Esophagus squamous epithelium (tissue), 4 donors: ENCODE measurements at regions not wholly inside any gene's neighbourhood (a gene's known extent, or its start where the extent isn't known, plus 50 kb on each side); places are given as distances from the start of the nearest gene placed in this dataset.

ENCODE experiments used
- POLR2A ChIP-seq, 4 donors: fragments of 450-650 bp; IDR thresholded peaks; one replicate each; pipeline ENCODE4 v1.6.1; 2017; ENCODE audit warnings: antibody characterized with exemption in 4 of 4, mild to moderate bottlenecking in 4 of 4, moderate library complexity in 3 of 4
- TF ChIP-seq, protein P1 (sequence below), 6 experiments: fragments of 450-650 bp in 4 of 6; fragments of 200-600 bp in 2 of 6; sonication (generic) in 2 of 6; IDR thresholded peaks; one replicate each; pipeline ENCODE4 v1.5.1; 2016 to 2019; ENCODE audit warnings: antibody characterized with exemption in 6 of 6, mild to moderate bottlenecking in 4 of 6, moderate library complexity in 4 of 6

DNA sequence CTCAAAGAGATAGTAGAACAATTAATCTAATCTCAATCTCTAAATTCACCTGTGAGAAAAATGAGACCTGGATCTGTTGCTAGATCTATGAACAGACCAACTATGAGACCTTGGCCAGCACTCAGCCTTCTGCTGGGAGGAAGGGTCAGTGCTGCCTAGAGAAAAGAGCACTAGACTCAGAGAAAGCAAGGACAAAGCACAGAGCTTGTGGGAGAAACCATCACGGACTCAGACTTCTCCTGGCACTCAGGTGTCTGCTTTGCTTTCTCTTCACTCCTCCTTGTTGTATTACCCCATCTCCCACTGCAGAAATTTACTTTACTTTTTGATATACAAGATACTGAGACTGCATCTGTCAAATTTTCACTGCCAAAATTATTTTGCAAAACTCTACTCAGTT lies 890.0 kb upstream of the NUDT12 start:
- TF ChIP-seq, protein P1, sequence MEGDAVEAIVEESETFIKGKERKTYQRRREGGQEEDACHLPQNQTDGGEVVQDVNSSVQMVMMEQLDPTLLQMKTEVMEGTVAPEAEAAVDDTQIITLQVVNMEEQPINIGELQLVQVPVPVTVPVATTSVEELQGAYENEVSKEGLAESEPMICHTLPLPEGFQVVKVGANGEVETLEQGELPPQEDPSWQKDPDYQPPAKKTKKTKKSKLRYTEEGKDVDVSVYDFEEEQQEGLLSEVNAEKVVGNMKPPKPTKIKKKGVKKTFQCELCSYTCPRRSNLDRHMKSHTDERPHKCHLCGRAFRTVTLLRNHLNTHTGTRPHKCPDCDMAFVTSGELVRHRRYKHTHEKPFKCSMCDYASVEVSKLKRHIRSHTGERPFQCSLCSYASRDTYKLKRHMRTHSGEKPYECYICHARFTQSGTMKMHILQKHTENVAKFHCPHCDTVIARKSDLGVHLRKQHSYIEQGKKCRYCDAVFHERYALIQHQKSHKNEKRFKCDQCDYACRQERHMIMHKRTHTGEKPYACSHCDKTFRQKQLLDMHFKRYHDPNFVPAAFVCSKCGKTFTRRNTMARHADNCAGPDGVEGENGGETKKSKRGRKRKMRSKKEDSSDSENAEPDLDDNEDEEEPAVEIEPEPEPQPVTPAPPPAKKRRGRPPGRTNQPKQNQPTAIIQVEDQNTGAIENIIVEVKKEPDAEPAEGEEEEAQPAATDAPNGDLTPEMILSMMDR (IDR thresholded peaks at IDR 0.05) = no peak
- TF ChIP-seq POLR2A (IDR thresholded peaks at IDR 0.05) = no peak
